H1 (cell line): ENCODE measurements at regions not wholly inside any gene's neighbourhood (a gene's known extent, or its start where the extent isn't known, plus 50 kb on each side); places are given as distances from the start of the nearest gene placed in this dataset.

Experiments
- CTCF ChIA-PET: fragments of 300-600 bp; sonication (Branson Sonifier 250); formaldehyde crosslinking; loops from one replicate; lab custom pipeline; 2021; ENCODE audit not compliant: partially characterized antibody; lab: Charles Lee
- POLR2A ChIA-PET: fragments of 300-600 bp; sonication (Branson Sonifier 250); formaldehyde crosslinking; loops from one replicate; lab custom pipeline; 2021; ENCODE audit warnings: inconsistent platforms; ENCODE audit not compliant: partially characterized antibody; lab: Charles Lee
- DNase-seq, 2 experiments: peaks; one replicate each; pipeline versions ENCODE4 v3.0.0 to v3.0.0-alpha.2; 2010 to 2022; ENCODE audit warnings: low spot score in 2 of 2, low read depth in 1 of 2, mixed read lengths in 1 of 2
- FAIRE-seq: peaks from 2 replicates; lab custom pipeline; 2011; peaks lifted over from hg19 to GRCh38; lab: Jason Lieb, UNC
- H2AFZ ChIP-seq: 2 replicates; pipeline ENCODE4 v1.8.1; 2012; ENCODE audit warnings: low read length, inconsistent platforms
- H2AK5ac ChIP-seq: 2 replicates; pipeline ENCODE4 v1.6.1; 2013; ENCODE audit warnings: low read depth, low read length
- H2BK120ac ChIP-seq: replicated peaks from 2 replicates; pipeline ENCODE3; 2013; ENCODE audit warnings: low read depth, low read length, inconsistent platforms
- H2BK12ac ChIP-seq: 2 replicates; pipeline ENCODE4 v1.6.1; 2013; ENCODE audit warnings: low read depth, low read length
- H2BK15ac ChIP-seq: 2 replicates; pipeline ENCODE4 v1.6.1; 2013; ENCODE audit warnings: low read length
- H2BK20ac ChIP-seq: 2 replicates; pipeline ENCODE4 v1.6.1; 2013; ENCODE audit warnings: low read length
- H2BK5ac ChIP-seq: 2 replicates; pipeline ENCODE4 v1.6.1; 2013; ENCODE audit warnings: low read depth, low read length
- H3K14ac ChIP-seq: 2 replicates; pipeline ENCODE4 v1.6.1; 2013; ENCODE audit warnings: inconsistent platforms; ENCODE audit not compliant: insufficient read length
- H3K18ac ChIP-seq: 2 replicates; pipeline ENCODE4 v1.6.1; 2013; ENCODE audit warnings: low read length; ENCODE audit errors: extremely low read depth
- H3K23ac ChIP-seq: 2 replicates; pipeline ENCODE4 v1.6.1; 2013; ENCODE audit warnings: inconsistent platforms; ENCODE audit not compliant: insufficient read length
- H3K23me2 ChIP-seq: 2 replicates; pipeline ENCODE4 v1.6.1; 2013; ENCODE audit warnings: low read depth, low read length
- H3K27ac ChIP-seq: 2 replicates; pipeline ENCODE4 v1.6.1; 2011; ENCODE audit warnings: low read depth, low read length, inconsistent platforms
- H3K27me3 ChIP-seq, 4 experiments: replicated peaks in 1 of 4; 1 replicate in 1 of 4; 2 replicates in 3 of 4; pipeline versions ENCODE4 v1.6.1 to v1.8.1; 2011 to 2013; ENCODE audit warnings: low read length in 3 of 4, mild to moderate bottlenecking in 3 of 4, inconsistent platforms in 2 of 4, mixed read lengths in 2 of 4, moderate library complexity in 1 of 4; ENCODE audit not compliant: control insufficient read depth in 3 of 4, insufficient read depth in 3 of 4; ENCODE audit errors: extremely low read depth in 1 of 4
- H3K36me3 ChIP-seq, 4 experiments: 2 replicates each; pipeline versions ENCODE4 v1.6.1 to v1.8.1; 2011 to 2013; ENCODE audit warnings: mild to moderate bottlenecking in 4 of 4, low read length in 3 of 4, moderate library complexity in 2 of 4, control low read depth in 1 of 4, inconsistent platforms in 1 of 4; ENCODE audit not compliant: insufficient read depth in 4 of 4, control insufficient read depth in 2 of 4
- H3K4ac ChIP-seq: replicated peaks from 2 replicates; pipeline ENCODE3; 2013; ENCODE audit warnings: low read length, low read depth, mixed read lengths, inconsistent platforms; ENCODE audit not compliant: insufficient read length
- H3K4me1 ChIP-seq, 4 experiments: replicated peaks in 1 of 4; 1 replicate in 1 of 4; 2 replicates in 3 of 4; pipeline versions ENCODE4 v1.6.1 to v1.8.1; 2011 to 2013; ENCODE audit warnings: low read length in 3 of 4, inconsistent platforms in 2 of 4, mixed read lengths in 1 of 4; ENCODE audit not compliant: insufficient read depth in 4 of 4, control insufficient read depth in 3 of 4
- H3K4me2 ChIP-seq, 2 experiments: 2 replicates each; pipeline versions ENCODE4 v1.6.1 to v1.8.1; 2011 to 2013; ENCODE audit warnings: low read depth in 2 of 2, low read length in 2 of 2, control low read depth in 1 of 2, inconsistent platforms in 1 of 2, mild to moderate bottlenecking in 1 of 2; ENCODE audit not compliant: insufficient read depth in 1 of 2
- H3K4me3 ChIP-seq, 4 experiments: fragments of 200-600, 300-600 bp in 1 of 4; sonication (generic), shearing (Covaris generic), sonication (Bioruptor Twin) in 1 of 4; 2 replicates each; pipeline versions ENCODE4 v1.5.1 to v1.8.1; 2011 to 2016; ENCODE audit warnings: low read length in 4 of 4, low read depth in 3 of 4, control low read depth in 2 of 4, inconsistent platforms in 2 of 4, mild to moderate bottlenecking in 2 of 4, mixed read lengths in 1 of 4, moderate library complexity in 1 of 4; ENCODE audit not compliant: insufficient read depth in 2 of 4; ENCODE audit errors: extremely low read depth in 1 of 4
- H3K56ac ChIP-seq: replicated peaks from 2 replicates; pipeline ENCODE3; 2013; ENCODE audit warnings: low read depth, mild to moderate bottlenecking, mixed read lengths, low read length, inconsistent platforms; ENCODE audit not compliant: insufficient read length
- H3K79me1 ChIP-seq: 2 replicates; pipeline ENCODE4 v1.6.1; 2013; ENCODE audit warnings: low read depth, low read length, control low read depth
- H3K79me2 ChIP-seq, 2 experiments: 2 replicates each; pipeline versions ENCODE4 v1.6.1 to v1.8.1; 2012 to 2013; ENCODE audit warnings: low read length in 2 of 2, mild to moderate bottlenecking in 2 of 2, inconsistent platforms in 1 of 2; ENCODE audit not compliant: insufficient read depth in 2 of 2, control insufficient read depth in 1 of 2
- H3K9ac ChIP-seq, 4 experiments: replicated peaks in 1 of 4; 1 replicate in 1 of 4; 2 replicates in 3 of 4; pipeline versions ENCODE4 v1.6.1 to v1.8.1; 2011 to 2013; ENCODE audit warnings: low read depth in 3 of 4, low read length in 3 of 4, control low read depth in 2 of 4, mild to moderate bottlenecking in 2 of 4, moderate library complexity in 2 of 4, inconsistent platforms in 1 of 4; ENCODE audit errors: extremely low read depth in 1 of 4
- H3K9me3 ChIP-seq, 2 experiments: 2 replicates each; pipeline versions ENCODE4 v1.6.1 to v1.8.1; 2012 to 2013; ENCODE audit warnings: mild to moderate bottlenecking in 2 of 2, moderate library complexity in 2 of 2, control low read depth in 1 of 2, inconsistent platforms in 1 of 2, low read depth in 1 of 2, low read length in 1 of 2, mixed read lengths in 1 of 2; ENCODE audit not compliant: insufficient read depth in 2 of 2
- H4K20me1 ChIP-seq, 2 experiments: replicated peaks in 1 of 2; 2 replicates each; pipeline versions ENCODE3 to v1.8.1; 2011 to 2013; ENCODE audit warnings: inconsistent platforms in 2 of 2, low read length in 2 of 2, mild to moderate bottlenecking in 1 of 2; ENCODE audit not compliant: insufficient read depth in 2 of 2, control insufficient read depth in 1 of 2
- H4K5ac ChIP-seq: 2 replicates; pipeline ENCODE4 v1.6.1; 2013; ENCODE audit warnings: low read length, low read depth, mixed read lengths, inconsistent platforms; ENCODE audit not compliant: insufficient read length
- H4K8ac ChIP-seq: 2 replicates; pipeline ENCODE4 v1.8.0; 2013; ENCODE audit warnings: mild to moderate bottlenecking, moderate library complexity, low read length, inconsistent platforms; ENCODE audit not compliant: insufficient read depth; ENCODE audit errors: extremely low read depth
- H4K91ac ChIP-seq: replicated peaks from 2 replicates; pipeline ENCODE3; 2013; ENCODE audit warnings: low read length, mixed read lengths, inconsistent platforms; ENCODE audit not compliant: insufficient read length
- EZH2 ChIP-seq: fragments of 200-600 bp; sonication (generic); IDR thresholded peaks from 2 replicates; pipeline ENCODE4 v1.7.1; 2012; ENCODE audit warnings: low read depth, mild to moderate bottlenecking, moderate library complexity, low read length, inconsistent platforms; ENCODE audit not compliant: severe bottlenecking
- RNF2 ChIP-seq: fragments of 200-900, 300-1000 bp; sonication (generic); IDR thresholded peaks from 2 replicates; pipeline ENCODE4 v1.7.1; 2016; ENCODE audit warnings: borderline replicate concordance, low read depth, mild to moderate bottlenecking, antibody characterized with exemption, low read length; ENCODE audit not compliant: poor library complexity, severe bottlenecking; ENCODE audit errors: missing control alignments
- SIX5 ChIP-seq: IDR thresholded peaks from 2 replicates; pipeline ENCODE4 v1.6.1; 2011; ENCODE audit warnings: mild to moderate bottlenecking, low read depth, low read length
- WGBS, 2 experiments: shearing (Covaris generic) in 1 of 2; methylation state at CpG; one replicate each; pipeline versions ENCODE4 v1.1.6 to v1.1.7; 2013 to 2015; ENCODE audit warnings: low lambda C conversion rate in 2 of 2, mixed read lengths in 2 of 2, inconsistent platforms in 1 of 2, low coverage in 1 of 2, missing lambda C conversion rate in 1 of 2; ENCODE audit not compliant: insufficient replicate concordance in 2 of 2, insufficient coverage in 1 of 2, insufficient read length in 1 of 2; ENCODE audit errors: extremely low coverage in 1 of 2, missing lambda C conversion rate in 1 of 2; 5-methylcytosine and 5-hydroxymethylcytosine counted together
- TF ChIP-seq, protein P1 (sequence below): IDR thresholded peaks from 2 replicates; pipeline ENCODE4 v1.6.1; 2012; ENCODE audit warnings: inconsistent platforms

GRCh38 chr4:179196511-179196910 lies 1754.3 kb upstream of the AGA start:
- Histone ChIP-seq H4K5ac (no peak overlapping the region), H3K27me3 (no peaks in the 10 kb centered on the region), H3K23me2 (no peaks in the 10 kb centered on the region), H3K23ac (no peak overlapping the region), H3K79me1 (no peaks in the 10 kb centered on the region), H3K4ac (no peak overlapping the region), H2BK120ac (no peak overlapping the region), H3K4me2 (no peak overlapping the region), H2AK5ac (no peak overlapping the region), H3K4me3 (no peak overlapping the region), H3K79me2 (no peaks in the 10 kb centered on the region), H3K56ac (no peak overlapping the region), H3K36me3 (no peaks in the 10 kb centered on the region), H2BK12ac (no peak overlapping the region), H2BK20ac (no peak overlapping the region), H2AFZ (no peak overlapping the region), H3K14ac (no peak overlapping the region), H3K9me3 (no peaks in the 10 kb centered on the region), H4K20me1 (no peaks in the 10 kb centered on the region), H3K9ac (no peak overlapping the region), H4K91ac (no peak overlapping the region), H2BK15ac (no peak overlapping the region), H4K8ac (no peak overlapping the region), H3K27ac (no peak overlapping the region), H3K18ac (no peak overlapping the region), H3K4me1 (no peaks in the 10 kb centered on the region; a peak in 1 of 7 replicates), H2BK5ac (no peak overlapping the region)
- ChIA-PET CTCF (no interaction called here), POLR2A (no interaction called here)
- 76% methylated on average over 4 of the region's 4 CpGs; no CpG with 5 or more reads in 1 of the 2 experiments for WGBS, 2 experiments
- FAIRE-seq (peak; percentile 7), DNase-seq (no peak)
- TF ChIP-seq SIX5 (no peak), RNF2 (no peak), EZH2 (no peak)
- TF ChIP-seq, protein P1, sequence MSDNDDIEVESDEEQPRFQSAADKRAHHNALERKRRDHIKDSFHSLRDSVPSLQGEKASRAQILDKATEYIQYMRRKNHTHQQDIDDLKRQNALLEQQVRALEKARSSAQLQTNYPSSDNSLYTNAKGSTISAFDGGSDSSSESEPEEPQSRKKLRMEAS = peak; percentile 40; the same call in 1 of the 2 replicates
